SKM-1 treated with dmso at 0.1 percent for 144 hours (cell line): ENCODE measurements at regions not wholly inside any gene's neighbourhood (a gene's known extent, or its start where the extent isn't known, plus 50 kb on each side); places are given as distances from the start of the nearest gene placed in this dataset.

Experiments used
- DNase-seq: peaks from one replicate; lab custom pipeline; 2025; ENCODE audit not compliant: unreplicated experiment; lab: John Stamatoyannopoulos, UW

- DNase-seq: no peak
Measured at GRCh38 chr12:84741692-84742091, 170.9 kb downstream of the SLC6A15 start.

GRCh38 chr12:84741031-84741430 lies 171.6 kb downstream of the SLC6A15 start:
- DNase-seq: no peak

GRCh38 chr12:84740602-84741001 lies 172.0 kb downstream of the SLC6A15 start:
- DNase-seq: no peak

GRCh38 chr12:84738481-84738972 lies 174.1 kb downstream of the SLC6A15 start:
- no peak for DNase-seq

GRCh38 chr12:84732828-84733340 lies 179.7 kb downstream of the SLC6A15 start:
- DNase-seq: no peak

GRCh38 chr12:84730561-84731162 lies 181.9 kb downstream of the SLC6A15 start:
- no peak for DNase-seq

GRCh38 chr12:84727961-84728360 lies 184.6 kb downstream of the SLC6A15 start:
- DNase-seq: peak; percentile 25

GRCh38 chr12:84726780-84727179 lies 185.8 kb downstream of the SLC6A15 start:
- no peak for DNase-seq

- no peak for DNase-seq
Measured at GRCh38 chr12:84723988-84724387, 188.6 kb downstream of the SLC6A15 start.

GRCh38 chr12:84719997-84720396 lies 192.6 kb downstream of the SLC6A15 start:
- DNase-seq: no peak

GRCh38 chr12:84718906-84719305 lies 193.7 kb downstream of the SLC6A15 start:
- no peak for DNase-seq

- no peak for DNase-seq
Measured at GRCh38 chr12:84712747-84713146, 199.9 kb downstream of the SLC6A15 start.

GRCh38 chr12:84706374-84706773 lies 206.2 kb downstream of the SLC6A15 start:
- DNase-seq: no peak

- DNase-seq: no peak
Measured at GRCh38 chr12:84704856-84705255, 207.7 kb downstream of the SLC6A15 start.

GRCh38 chr12:84702001-84702400 lies 210.6 kb downstream of the SLC6A15 start:
- no peak for DNase-seq

GRCh38 chr12:84701041-84701440 lies 211.6 kb downstream of the SLC6A15 start:
- no peak for DNase-seq

- no peak for DNase-seq
Measured at GRCh38 chr12:84698576-84699333, 213.8 kb downstream of the SLC6A15 start.

- no peak for DNase-seq
Measured at GRCh38 chr12:84696908-84697540, 215.6 kb downstream of the SLC6A15 start.

- DNase-seq: no peak
Measured at GRCh38 chr12:84696281-84696680, 216.3 kb downstream of the SLC6A15 start.

- no peak for DNase-seq
Measured at GRCh38 chr12:84694116-84694515, 218.5 kb downstream of the SLC6A15 start.

- DNase-seq: no peak
Measured at GRCh38 chr12:84692071-84692470, 220.5 kb downstream of the SLC6A15 start.

- no peak for DNase-seq
Measured at GRCh38 chr12:84691266-84691665, 221.3 kb downstream of the SLC6A15 start.
